ENCODE measurements at regions not wholly inside any gene's neighbourhood (a gene's known extent, or its start where the extent isn't known, plus 50 kb on each side); places are given as distances from the start of the nearest gene placed in this dataset.

- TF ChIP-seq, protein P1, sequence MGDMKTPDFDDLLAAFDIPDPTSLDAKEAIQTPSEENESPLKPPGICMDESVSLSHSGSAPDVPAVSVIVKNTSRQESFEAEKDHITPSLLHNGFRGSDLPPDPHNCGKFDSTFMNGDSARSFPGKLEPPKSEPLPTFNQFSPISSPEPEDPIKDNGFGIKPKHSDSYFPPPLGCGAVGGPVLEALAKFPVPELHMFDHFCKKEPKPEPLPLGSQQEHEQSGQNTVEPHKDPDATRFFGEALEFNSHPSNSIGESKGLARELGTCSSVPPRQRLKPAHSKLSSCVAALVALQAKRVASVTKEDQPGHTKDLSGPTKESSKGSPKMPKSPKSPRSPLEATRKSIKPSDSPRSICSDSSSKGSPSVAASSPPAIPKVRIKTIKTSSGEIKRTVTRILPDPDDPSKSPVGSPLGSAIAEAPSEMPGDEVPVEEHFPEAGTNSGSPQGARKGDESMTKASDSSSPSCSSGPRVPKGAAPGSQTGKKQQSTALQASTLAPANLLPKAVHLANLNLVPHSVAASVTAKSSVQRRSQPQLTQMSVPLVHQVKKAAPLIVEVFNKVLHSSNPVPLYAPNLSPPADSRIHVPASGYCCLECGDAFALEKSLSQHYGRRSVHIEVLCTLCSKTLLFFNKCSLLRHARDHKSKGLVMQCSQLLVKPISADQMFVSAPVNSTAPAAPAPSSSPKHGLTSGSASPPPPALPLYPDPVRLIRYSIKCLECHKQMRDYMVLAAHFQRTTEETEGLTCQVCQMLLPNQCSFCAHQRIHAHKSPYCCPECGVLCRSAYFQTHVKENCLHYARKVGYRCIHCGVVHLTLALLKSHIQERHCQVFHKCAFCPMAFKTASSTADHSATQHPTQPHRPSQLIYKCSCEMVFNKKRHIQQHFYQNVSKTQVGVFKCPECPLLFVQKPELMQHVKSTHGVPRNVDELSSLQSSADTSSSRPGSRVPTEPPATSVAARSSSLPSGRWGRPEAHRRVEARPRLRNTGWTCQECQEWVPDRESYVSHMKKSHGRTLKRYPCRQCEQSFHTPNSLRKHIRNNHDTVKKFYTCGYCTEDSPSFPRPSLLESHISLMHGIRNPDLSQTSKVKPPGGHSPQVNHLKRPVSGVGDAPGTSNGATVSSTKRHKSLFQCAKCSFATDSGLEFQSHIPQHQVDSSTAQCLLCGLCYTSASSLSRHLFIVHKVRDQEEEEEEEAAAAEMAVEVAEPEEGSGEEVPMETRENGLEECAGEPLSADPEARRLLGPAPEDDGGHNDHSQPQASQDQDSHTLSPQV (IDR thresholded peaks at IDR 0.05) = no peak
Observed at GRCh38 chr5:126311766-126312165, 111.4 kb upstream of the GRAMD2B start (continued).

- Histone ChIP-seq H3K4me2 (ENCODE audit: control insufficient read depth, insufficient read depth) (no peak overlapping the region), H3K4me3 (no peak overlapping the region), H2AFZ (ENCODE audit: control insufficient read depth, low read depth, low read length) (no peak overlapping the region), H3K27me3 (replicated peaks in 1 of 2; ENCODE audit: control insufficient read depth in 2 of 2, insufficient read depth in 2 of 2, low read length in 1 of 2) (no peaks in the 10 kb centered on the region), H3K9me3 (replicated peaks; ENCODE audit: control insufficient read depth, insufficient read depth, low read length) (no peaks in the 10 kb centered on the region), H3K4me1 (ENCODE audit: control insufficient read depth, insufficient read depth, low read length) (no peaks in the 10 kb centered on the region), H3K9ac (ENCODE audit: control insufficient read depth, insufficient read depth, low read length) (no peak overlapping the region), H3K27ac (ENCODE audit: control insufficient read depth, insufficient read depth) (no peak overlapping the region), H3K36me3 (ENCODE audit: control insufficient read depth in 2 of 2, insufficient read depth in 2 of 2, low read length in 1 of 2) (no peaks in the 10 kb centered on the region), H3K79me2 (ENCODE audit: control insufficient read depth, insufficient read depth, low read length) (no peaks in the 10 kb centered on the region), H4K20me1 (ENCODE audit: control insufficient read depth, insufficient read depth) (no peaks in the 10 kb centered on the region)
- ChIA-PET CTCF (no interaction called here), SMC1A (ENCODE audit: uncharacterized antibody, unreplicated experiment) (interaction anchor here (1.1 kb wide), 1 partner anchor 23 kb away, joined by 3 read pairs; no protein-coding TSS in a partner anchor), RAD21 (ENCODE audit: unreplicated experiment) (no interaction called here), POLR2A (interaction anchor here (0.5 kb wide), 1 partner anchor 52 kb away, joined by 5 read pairs; no protein-coding TSS in a partner anchor)
- ATAC-seq (no peak), FAIRE-seq (no peak), DNase-seq (ENCODE audit: low read depth, low spot score) (no peak)
- intact Hi-C loops (cut with micrococcal nuclease; ENCODE audit: unreplicated experiment) (no loop called here), in situ Hi-C loops (cut with MboI) (no loop called here)
- 0% methylated on average over 3 of the region's 3 CpGs for WGBS (ENCODE audit: insufficient coverage, insufficient replicate concordance, low lambda C conversion rate, missing lambda C conversion rate)
- no TSS peak for BruUV-seq (replicated peaks)
- TF ChIP-seq ATF7 (IDR thresholded peaks at IDR 0.05; ENCODE audit: low read depth) (no peak), TARDBP (IDR thresholded peaks at IDR 0.05; ENCODE audit: borderline replicate concordance) (no peak), NBN (IDR thresholded peaks at IDR 0.05) (no peak), ESRRA (IDR thresholded peaks at IDR 0.05; ENCODE audit: low read length) (no peak), RFX5 (IDR thresholded peaks at IDR 0.05; ENCODE audit: low read depth, low read length) (no peak), TCF3 (IDR thresholded peaks at IDR 0.05; ENCODE audit: borderline replicate concordance, insufficient read depth, low read depth, low read length) (no peak), MYB (IDR thresholded peaks at IDR 0.05; ENCODE audit: borderline replicate concordance, low read depth, low read length) (no peak), FOXM1 (IDR thresholded peaks at IDR 0.05; ENCODE audit: low read depth, low read length) (no peak), RELB (IDR thresholded peaks at IDR 0.05; ENCODE audit: low read depth) (no peak), E4F1 (IDR thresholded peaks at IDR 0.05; ENCODE audit: borderline replicate concordance, partially characterized antibody) (no peak), EZH2 (IDR thresholded peaks at IDR 0.05; ENCODE audit: borderline replicate concordance, control insufficient read depth, low read depth, low read length) (no peak), JUND (IDR thresholded peaks at IDR 0.05; ENCODE audit: low read depth, low read length) (no peak), HDAC2 (IDR thresholded peaks at IDR 0.05) (no peak)
Observed at GRCh38 chr5:126315341-126315740, 107.9 kb upstream of the GRAMD2B start.

Measured in GM12878 (cell line).